ENCODE measurements at regions not wholly inside any gene's neighbourhood (a gene's known extent, or its start where the extent isn't known, plus 50 kb on each side); places are given as distances from the start of the nearest gene placed in this dataset.

DNA sequence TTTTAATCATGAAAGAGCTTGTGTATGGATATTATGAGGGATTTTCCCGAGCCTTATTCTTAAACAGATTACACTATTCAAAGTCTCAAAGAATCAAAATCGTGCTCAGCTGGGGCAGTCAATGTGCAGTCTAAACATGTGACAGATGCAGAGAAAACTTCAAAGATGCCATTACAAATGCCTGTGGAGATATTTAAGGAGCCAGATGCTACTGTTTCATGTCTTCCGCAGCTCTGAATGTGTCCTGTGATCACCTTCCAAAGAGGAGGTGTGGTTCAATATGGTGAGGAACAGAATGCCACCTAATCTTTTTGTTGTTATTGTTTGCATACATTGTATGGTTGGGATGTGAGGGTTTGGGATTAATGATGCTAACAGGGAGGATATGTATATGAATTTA, 593.3 kb upstream of the ARRDC3 start:
- TF ChIP-seq, protein P1, sequence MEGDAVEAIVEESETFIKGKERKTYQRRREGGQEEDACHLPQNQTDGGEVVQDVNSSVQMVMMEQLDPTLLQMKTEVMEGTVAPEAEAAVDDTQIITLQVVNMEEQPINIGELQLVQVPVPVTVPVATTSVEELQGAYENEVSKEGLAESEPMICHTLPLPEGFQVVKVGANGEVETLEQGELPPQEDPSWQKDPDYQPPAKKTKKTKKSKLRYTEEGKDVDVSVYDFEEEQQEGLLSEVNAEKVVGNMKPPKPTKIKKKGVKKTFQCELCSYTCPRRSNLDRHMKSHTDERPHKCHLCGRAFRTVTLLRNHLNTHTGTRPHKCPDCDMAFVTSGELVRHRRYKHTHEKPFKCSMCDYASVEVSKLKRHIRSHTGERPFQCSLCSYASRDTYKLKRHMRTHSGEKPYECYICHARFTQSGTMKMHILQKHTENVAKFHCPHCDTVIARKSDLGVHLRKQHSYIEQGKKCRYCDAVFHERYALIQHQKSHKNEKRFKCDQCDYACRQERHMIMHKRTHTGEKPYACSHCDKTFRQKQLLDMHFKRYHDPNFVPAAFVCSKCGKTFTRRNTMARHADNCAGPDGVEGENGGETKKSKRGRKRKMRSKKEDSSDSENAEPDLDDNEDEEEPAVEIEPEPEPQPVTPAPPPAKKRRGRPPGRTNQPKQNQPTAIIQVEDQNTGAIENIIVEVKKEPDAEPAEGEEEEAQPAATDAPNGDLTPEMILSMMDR (IDR thresholded peaks at IDR 0.05; ENCODE audit: low read depth, low read length) = no peak
- H3K4me3 ChIP-seq (ENCODE audit: low read depth, low read length) = no peak overlapping the region

DNA sequence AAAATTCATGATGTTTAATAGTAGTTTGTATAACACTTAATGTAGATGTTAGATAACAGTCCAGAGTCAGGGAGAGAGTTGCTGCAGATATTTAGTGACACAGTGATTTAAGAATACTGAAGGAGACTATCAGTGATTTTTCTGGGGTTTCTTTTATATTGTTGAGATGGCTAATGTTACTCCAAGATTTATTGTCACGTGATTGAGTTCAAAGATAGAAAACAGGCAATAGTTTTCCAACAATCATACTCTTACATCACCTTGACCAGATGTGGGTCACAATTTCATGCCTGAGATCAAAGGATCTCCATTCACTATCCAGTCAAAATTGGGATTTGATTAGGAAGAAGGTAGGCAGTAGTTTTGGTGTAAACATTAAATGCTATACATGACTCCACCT, 580.0 kb upstream of the ARRDC3 start:
- no peak overlapping the region for H3K4me3 ChIP-seq (ENCODE audit: low read depth, low read length)
- TF ChIP-seq, protein P1 (IDR thresholded peaks at IDR 0.05; ENCODE audit: low read depth, low read length) = no peak

DNA sequence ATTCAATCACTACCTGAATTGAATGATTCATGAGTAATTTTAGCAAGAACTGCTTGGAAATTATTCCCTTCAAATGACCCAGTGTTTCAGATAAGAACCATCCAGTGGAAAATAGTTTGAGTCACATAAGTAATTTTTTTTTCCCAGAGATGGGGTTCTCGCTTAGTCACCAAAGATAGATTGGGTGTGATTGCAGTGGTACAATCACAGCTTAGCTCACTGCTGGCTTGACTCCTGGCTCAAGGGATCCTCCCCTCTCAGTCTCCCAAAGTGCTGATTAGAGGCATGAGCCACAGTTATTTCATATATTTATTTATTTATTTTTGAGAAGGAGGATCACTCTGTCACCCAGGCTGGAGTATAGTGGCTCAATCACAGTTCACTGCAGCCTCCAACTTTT, 574.5 kb upstream of the ARRDC3 start:
- TF ChIP-seq, protein P1 (IDR thresholded peaks at IDR 0.05; ENCODE audit: low read depth, low read length) = no peak
- H3K4me3 ChIP-seq (ENCODE audit: low read depth, low read length) = no peak overlapping the region

DNA sequence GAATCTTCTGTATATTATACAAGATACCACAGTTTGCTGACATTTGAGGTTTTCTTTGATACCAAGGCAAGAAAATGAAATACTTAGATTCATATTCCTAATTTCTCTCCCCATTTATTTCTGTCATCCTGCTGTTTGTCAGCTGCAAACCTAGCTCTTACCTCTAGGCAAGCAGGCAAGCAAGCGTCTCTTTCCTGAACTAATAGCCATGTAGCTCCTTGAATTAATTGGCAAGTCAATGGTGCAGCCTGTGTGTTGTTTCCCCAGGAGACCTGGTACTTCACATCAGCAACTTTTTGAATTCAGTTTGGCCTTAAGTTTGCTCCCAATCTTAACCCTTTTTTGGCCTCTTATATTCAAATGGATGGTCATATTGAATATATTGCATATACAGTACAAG, 573.6 kb upstream of the ARRDC3 start:
- TF ChIP-seq, protein P1 (IDR thresholded peaks at IDR 0.05; ENCODE audit: low read depth, low read length) = no peak
- H3K4me3 ChIP-seq (ENCODE audit: low read depth, low read length) = no peak overlapping the region

GRCh38 chr5:91955610-91956009, 572.5 kb upstream of the ARRDC3 start:
- H3K4me3 ChIP-seq (ENCODE audit: low read depth, low read length) = no peak overlapping the region
- TF ChIP-seq, protein P1 (IDR thresholded peaks at IDR 0.05; ENCODE audit: low read depth, low read length) = no peak

DNA sequence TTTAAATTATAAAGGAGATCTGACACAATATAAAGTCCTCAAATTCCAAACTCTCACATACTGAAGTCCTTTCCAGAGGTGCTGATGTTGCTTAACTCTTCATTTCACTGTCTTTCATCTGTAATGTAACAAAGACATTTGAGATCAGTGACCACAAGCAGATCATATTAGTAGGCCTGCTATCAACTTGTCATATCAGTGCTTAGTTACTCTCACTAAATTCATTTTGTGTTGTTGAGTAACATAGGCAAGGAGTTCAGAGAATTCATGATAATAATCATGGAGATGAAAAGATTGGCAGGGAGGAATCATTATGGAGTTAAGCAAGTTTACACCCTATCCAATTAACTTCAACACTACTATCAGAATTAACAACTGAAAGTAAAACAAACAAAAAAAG, 571.0 kb upstream of the ARRDC3 start:
- no peak overlapping the region for H3K4me3 ChIP-seq (ENCODE audit: low read depth, low read length)
- TF ChIP-seq, protein P1 (IDR thresholded peaks at IDR 0.05; ENCODE audit: low read depth, low read length) = no peak

DNA sequence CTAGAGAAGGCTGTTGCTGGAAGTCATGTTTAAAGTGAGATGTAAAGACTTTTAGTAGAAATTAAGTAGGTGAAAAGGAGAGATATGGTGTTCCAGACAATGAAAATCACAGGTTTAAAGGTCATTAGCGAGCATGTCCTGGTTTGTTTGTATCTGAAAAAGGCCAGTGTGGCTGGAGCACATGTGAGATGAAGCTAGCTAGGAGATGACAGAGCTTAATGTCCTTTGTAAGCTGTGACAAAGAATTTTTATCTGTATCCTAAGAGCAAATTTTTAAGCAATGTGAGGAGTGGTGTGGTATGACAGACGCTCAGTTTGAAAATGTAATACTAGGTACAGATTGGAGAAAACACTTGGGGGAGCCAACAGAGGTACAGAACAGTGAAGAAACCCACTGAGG, 567.2 kb upstream of the ARRDC3 start:
- TF ChIP-seq, protein P1 (IDR thresholded peaks at IDR 0.05; ENCODE audit: low read depth, low read length) = no peak
- no peak overlapping the region for H3K4me3 ChIP-seq (ENCODE audit: low read depth, low read length)

Data from WI38 (cell line).